ENCODE measurements at regions not wholly inside any gene's neighbourhood (a gene's known extent, or its start where the extent isn't known, plus 50 kb on each side); places are given as distances from the start of the nearest gene placed in this dataset.

GRCh38 chr12:22924391-22924790 lies 299.4 kb downstream of the ETNK1 start:
- H3K9me3 ChIP-seq (ENCODE audit: control insufficient read depth in 3 of 3, low read length in 3 of 3): no peaks in the 10 kb centered on the region
- H3K27me3 ChIP-seq (ENCODE audit: control insufficient read depth in 3 of 3, insufficient read depth in 3 of 3, low read length in 3 of 3): no peaks in the 10 kb centered on the region
- no peak overlapping the region for H3K27ac ChIP-seq (ENCODE audit: low read depth, low read length)
- H3K9ac ChIP-seq (ENCODE audit: low read depth in 1 of 3, low read length in 3 of 3): no peak overlapping the region
- no peaks in the 10 kb centered on the region for H3K4me1 ChIP-seq (ENCODE audit: control insufficient read depth in 3 of 3, insufficient read depth in 3 of 3, low read length in 3 of 3)
- no peaks in the 10 kb centered on the region for H3K36me3 ChIP-seq (ENCODE audit: control insufficient read depth in 3 of 3, insufficient read depth in 3 of 3, low read length in 3 of 3)
- H3K4me3 ChIP-seq (ENCODE audit: low read length in 3 of 3): no peak overlapping the region

DNA sequence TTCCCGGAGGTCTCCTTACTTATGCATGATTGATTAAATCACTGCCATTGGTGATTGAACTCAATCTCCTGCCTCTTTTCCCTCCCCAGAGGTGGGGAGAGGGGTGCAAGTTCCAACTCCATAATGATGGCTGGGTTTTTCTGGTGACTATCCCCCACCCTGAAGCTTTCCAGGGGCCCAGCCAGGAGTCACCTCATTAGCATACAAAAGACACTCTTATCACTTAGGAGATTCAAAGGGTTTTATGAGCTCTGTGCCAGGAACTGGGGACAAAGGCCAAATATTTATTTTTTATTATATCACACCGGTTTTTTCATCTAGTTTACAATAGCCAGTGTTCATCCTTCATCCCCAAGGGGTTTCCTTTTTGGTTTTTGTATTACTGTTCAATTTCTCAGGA lies 300.7 kb downstream of the ETNK1 start:
- H3K9ac ChIP-seq (ENCODE audit: low read depth in 1 of 3, low read length in 3 of 3): no peak overlapping the region
- H3K9me3 ChIP-seq (ENCODE audit: control insufficient read depth in 3 of 3, low read length in 3 of 3): no peaks in the 10 kb centered on the region
- H3K4me1 ChIP-seq (ENCODE audit: control insufficient read depth in 3 of 3, insufficient read depth in 3 of 3, low read length in 3 of 3): no peaks in the 10 kb centered on the region
- H3K27ac ChIP-seq (ENCODE audit: low read depth, low read length): no peak overlapping the region
- H3K27me3 ChIP-seq (ENCODE audit: control insufficient read depth in 3 of 3, insufficient read depth in 3 of 3, low read length in 3 of 3): no peaks in the 10 kb centered on the region
- no peaks in the 10 kb centered on the region for H3K36me3 ChIP-seq (ENCODE audit: control insufficient read depth in 3 of 3, insufficient read depth in 3 of 3, low read length in 3 of 3)
- H3K4me3 ChIP-seq (ENCODE audit: low read length in 3 of 3): no peak overlapping the region

DNA sequence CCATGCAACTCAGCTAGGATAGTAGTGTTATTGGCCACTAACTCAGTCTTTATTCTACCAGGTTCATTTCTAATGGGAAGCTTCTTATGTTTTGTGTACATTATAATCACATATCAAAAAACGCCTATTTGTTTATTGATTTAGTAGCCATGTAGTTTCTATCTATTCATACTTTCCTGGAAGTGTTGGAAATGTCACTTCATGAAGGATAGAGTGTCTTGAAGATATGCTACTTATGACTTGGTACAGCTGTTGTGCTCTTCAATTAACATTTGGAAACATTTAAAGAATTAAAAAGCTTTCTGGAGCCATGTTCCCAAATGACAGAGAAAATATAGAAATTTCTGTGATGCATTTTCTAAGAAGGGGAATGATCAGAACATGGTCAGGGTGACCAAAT lies 307.5 kb downstream of the ETNK1 start:
- Histone ChIP-seq H3K27ac (ENCODE audit: low read depth, low read length) (no peak overlapping the region), H3K9me3 (ENCODE audit: control insufficient read depth in 3 of 3, low read length in 3 of 3) (no peaks in the 10 kb centered on the region), H3K36me3 (ENCODE audit: control insufficient read depth in 3 of 3, insufficient read depth in 3 of 3, low read length in 3 of 3) (no peaks in the 10 kb centered on the region), H3K4me3 (ENCODE audit: low read length in 3 of 3) (no peak overlapping the region), H3K27me3 (ENCODE audit: control insufficient read depth in 3 of 3, insufficient read depth in 3 of 3, low read length in 3 of 3) (no peaks in the 10 kb centered on the region), H3K9ac (ENCODE audit: low read depth in 1 of 3, low read length in 3 of 3) (no peak overlapping the region), H3K4me1 (ENCODE audit: control insufficient read depth in 3 of 3, insufficient read depth in 3 of 3, low read length in 3 of 3) (no peaks in the 10 kb centered on the region)

DNA sequence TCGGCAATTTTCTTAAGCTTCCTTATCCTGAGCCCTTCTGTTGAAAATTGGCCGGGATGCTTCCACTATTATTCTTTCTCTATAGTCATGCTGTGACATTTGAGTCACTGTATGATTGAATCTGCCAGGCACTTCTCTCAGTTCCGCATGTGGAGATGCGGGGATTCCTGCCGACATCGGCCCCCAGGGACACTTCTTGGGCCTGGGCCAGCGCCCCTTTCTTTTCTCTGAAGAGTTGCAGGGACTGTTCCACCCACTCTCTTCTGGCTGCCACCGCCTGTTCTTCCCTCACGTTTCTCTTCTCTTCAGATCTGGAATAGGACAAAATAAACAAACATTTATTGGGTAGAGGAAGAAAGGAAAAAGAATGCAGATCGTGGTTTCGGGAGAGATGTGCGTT lies 310.1 kb downstream of the ETNK1 start:
- H3K4me1 ChIP-seq (ENCODE audit: control insufficient read depth in 3 of 3, insufficient read depth in 3 of 3, low read length in 3 of 3): no peaks in the 10 kb centered on the region
- H3K27me3 ChIP-seq (ENCODE audit: control insufficient read depth in 3 of 3, insufficient read depth in 3 of 3, low read length in 3 of 3): no peaks in the 10 kb centered on the region
- no peak overlapping the region for H3K9ac ChIP-seq (ENCODE audit: low read depth in 1 of 3, low read length in 3 of 3)
- no peaks in the 10 kb centered on the region for H3K36me3 ChIP-seq (ENCODE audit: control insufficient read depth in 3 of 3, insufficient read depth in 3 of 3, low read length in 3 of 3)
- no peaks in the 10 kb centered on the region for H3K9me3 ChIP-seq (ENCODE audit: control insufficient read depth in 3 of 3, low read length in 3 of 3)
- peak overlapping the region in 1 of 3 donors; percentile 21 for H3K4me3 ChIP-seq (ENCODE audit: low read length in 3 of 3)
- no peak overlapping the region for H3K27ac ChIP-seq (ENCODE audit: low read depth, low read length)

GRCh38 chr12:22935501-22935900 lies 310.5 kb downstream of the ETNK1 start:
- Histone ChIP-seq H3K4me3 (ENCODE audit: low read length in 3 of 3) (peak overlapping the region in 1 of 3 donors; percentile 21), H3K36me3 (ENCODE audit: control insufficient read depth in 3 of 3, insufficient read depth in 3 of 3, low read length in 3 of 3) (no peaks in the 10 kb centered on the region), H3K27me3 (ENCODE audit: control insufficient read depth in 3 of 3, insufficient read depth in 3 of 3, low read length in 3 of 3) (no peaks in the 10 kb centered on the region), H3K9me3 (ENCODE audit: control insufficient read depth in 3 of 3, low read length in 3 of 3) (no peaks in the 10 kb centered on the region), H3K27ac (ENCODE audit: low read depth, low read length) (no peak overlapping the region), H3K4me1 (ENCODE audit: control insufficient read depth in 3 of 3, insufficient read depth in 3 of 3, low read length in 3 of 3) (no peaks in the 10 kb centered on the region), H3K9ac (ENCODE audit: low read depth in 1 of 3, low read length in 3 of 3) (no peak overlapping the region)

GRCh38 chr12:22938323-22938722 lies 313.4 kb downstream of the ETNK1 start:
- no peaks in the 10 kb centered on the region for H3K9me3 ChIP-seq (ENCODE audit: control insufficient read depth in 3 of 3, low read length in 3 of 3)
- H3K27me3 ChIP-seq (ENCODE audit: control insufficient read depth in 3 of 3, insufficient read depth in 3 of 3, low read length in 3 of 3): no peaks in the 10 kb centered on the region
- no peak overlapping the region for H3K4me3 ChIP-seq (ENCODE audit: low read length in 3 of 3)
- no peak overlapping the region for H3K9ac ChIP-seq (ENCODE audit: low read depth in 1 of 3, low read length in 3 of 3)
- H3K4me1 ChIP-seq (ENCODE audit: control insufficient read depth in 3 of 3, insufficient read depth in 3 of 3, low read length in 3 of 3): no peaks in the 10 kb centered on the region
- no peak overlapping the region for H3K27ac ChIP-seq (ENCODE audit: low read depth, low read length)
- no peaks in the 10 kb centered on the region for H3K36me3 ChIP-seq (ENCODE audit: control insufficient read depth in 3 of 3, insufficient read depth in 3 of 3, low read length in 3 of 3)

- no peaks in the 10 kb centered on the region for H3K4me1 ChIP-seq (ENCODE audit: control insufficient read depth in 3 of 3, insufficient read depth in 3 of 3, low read length in 3 of 3)
- no peaks in the 10 kb centered on the region for H3K27me3 ChIP-seq (ENCODE audit: control insufficient read depth in 3 of 3, insufficient read depth in 3 of 3, low read length in 3 of 3)
- H3K9me3 ChIP-seq (ENCODE audit: control insufficient read depth in 3 of 3, low read length in 3 of 3): no peaks in the 10 kb centered on the region
- no peak overlapping the region for H3K9ac ChIP-seq (ENCODE audit: low read depth in 1 of 3, low read length in 3 of 3)
- no peak overlapping the region for H3K27ac ChIP-seq (ENCODE audit: low read depth, low read length)
- no peaks in the 10 kb centered on the region for H3K36me3 ChIP-seq (ENCODE audit: control insufficient read depth in 3 of 3, insufficient read depth in 3 of 3, low read length in 3 of 3)
- H3K4me3 ChIP-seq (ENCODE audit: low read length in 3 of 3): no peak overlapping the region
Observed at GRCh38 chr12:22951206-22951605, 326.2 kb downstream of the ETNK1 start.

GRCh38 chr12:22956690-22957089 lies 331.7 kb downstream of the ETNK1 start:
- no peak overlapping the region for H3K4me3 ChIP-seq (ENCODE audit: low read length in 3 of 3)
- H3K36me3 ChIP-seq (ENCODE audit: control insufficient read depth in 3 of 3, insufficient read depth in 3 of 3, low read length in 3 of 3): no peaks in the 10 kb centered on the region
- no peak overlapping the region for H3K9ac ChIP-seq (ENCODE audit: low read depth in 1 of 3, low read length in 3 of 3)
- no peaks in the 10 kb centered on the region for H3K4me1 ChIP-seq (ENCODE audit: control insufficient read depth in 3 of 3, insufficient read depth in 3 of 3, low read length in 3 of 3)
- H3K9me3 ChIP-seq (ENCODE audit: control insufficient read depth in 3 of 3, low read length in 3 of 3): no peaks in the 10 kb centered on the region
- H3K27me3 ChIP-seq (ENCODE audit: control insufficient read depth in 3 of 3, insufficient read depth in 3 of 3, low read length in 3 of 3): no peaks in the 10 kb centered on the region
- H3K27ac ChIP-seq (ENCODE audit: low read depth, low read length): no peak overlapping the region

GRCh38 chr12:22967171-22967570 lies 342.2 kb downstream of the ETNK1 start:
- Histone ChIP-seq H3K9me3 (ENCODE audit: control insufficient read depth in 3 of 3, low read length in 3 of 3) (no peaks in the 10 kb centered on the region), H3K36me3 (ENCODE audit: control insufficient read depth in 3 of 3, insufficient read depth in 3 of 3, low read length in 3 of 3) (no peaks in the 10 kb centered on the region), H3K27me3 (ENCODE audit: control insufficient read depth in 3 of 3, insufficient read depth in 3 of 3, low read length in 3 of 3) (peaks cover 0 to 2% (median 0%) of the 10 kb centered on the region in 3 donors), H3K4me3 (ENCODE audit: low read length in 3 of 3) (no peak overlapping the region), H3K4me1 (ENCODE audit: control insufficient read depth in 3 of 3, insufficient read depth in 3 of 3, low read length in 3 of 3) (no peaks in the 10 kb centered on the region), H3K9ac (ENCODE audit: low read depth in 1 of 3, low read length in 3 of 3) (no peak overlapping the region), H3K27ac (ENCODE audit: low read depth, low read length) (no peak overlapping the region)

DNA sequence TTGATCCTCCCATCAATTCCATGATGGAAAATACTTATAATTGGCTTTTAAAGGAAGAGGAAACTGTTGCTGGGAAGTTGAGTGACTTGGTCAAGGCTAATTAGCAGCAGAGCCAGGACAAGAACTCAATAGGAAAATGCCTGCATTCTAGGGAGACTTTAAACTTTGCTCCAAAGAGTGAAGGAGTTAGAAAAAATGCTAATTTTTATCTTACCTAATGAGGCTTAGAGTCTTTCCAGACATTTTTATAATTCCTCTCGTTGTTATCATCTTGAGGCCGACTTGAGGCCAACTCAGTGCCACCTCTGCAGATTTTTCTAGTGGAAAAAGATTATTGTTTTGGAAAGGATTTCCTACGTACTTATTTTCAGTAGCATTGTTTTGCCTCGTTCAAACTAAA lies 344.6 kb downstream of the ETNK1 start:
- Histone ChIP-seq H3K4me3 (ENCODE audit: low read length in 3 of 3) (no peak overlapping the region), H3K4me1 (ENCODE audit: control insufficient read depth in 3 of 3, insufficient read depth in 3 of 3, low read length in 3 of 3) (no peaks in the 10 kb centered on the region), H3K27ac (ENCODE audit: low read depth, low read length) (no peak overlapping the region), H3K9me3 (ENCODE audit: control insufficient read depth in 3 of 3, low read length in 3 of 3) (no peaks in the 10 kb centered on the region), H3K27me3 (ENCODE audit: control insufficient read depth in 3 of 3, insufficient read depth in 3 of 3, low read length in 3 of 3) (peaks cover 0 to 2% (median 0%) of the 10 kb centered on the region in 3 donors), H3K36me3 (ENCODE audit: control insufficient read depth in 3 of 3, insufficient read depth in 3 of 3, low read length in 3 of 3) (no peaks in the 10 kb centered on the region), H3K9ac (ENCODE audit: low read depth in 1 of 3, low read length in 3 of 3) (no peak overlapping the region)

DNA sequence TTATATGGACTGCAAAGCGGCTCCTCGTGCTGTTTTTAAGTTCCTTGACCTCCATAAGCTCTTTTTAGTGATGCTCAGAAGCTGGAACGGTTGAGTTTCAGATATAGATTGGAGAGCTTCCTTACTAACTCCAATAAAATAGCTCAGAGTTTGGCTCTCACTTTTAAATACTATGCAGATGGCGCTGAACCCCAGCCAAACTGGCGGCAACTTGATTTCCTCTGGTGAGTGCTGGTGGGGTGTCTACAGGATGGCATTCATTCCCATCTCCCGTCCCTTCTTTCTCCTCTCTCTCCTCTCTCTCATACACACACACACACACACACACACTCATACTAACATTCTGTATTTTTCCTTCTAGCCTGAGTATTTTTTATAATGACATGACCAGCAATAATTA lies 346.3 kb downstream of the ETNK1 start:
- Histone ChIP-seq H3K9ac (ENCODE audit: low read depth in 1 of 3, low read length in 3 of 3) (no peak overlapping the region), H3K4me3 (ENCODE audit: low read length in 3 of 3) (no peak overlapping the region), H3K4me1 (ENCODE audit: control insufficient read depth in 3 of 3, insufficient read depth in 3 of 3, low read length in 3 of 3) (no peaks in the 10 kb centered on the region), H3K27ac (ENCODE audit: low read depth, low read length) (no peak overlapping the region), H3K9me3 (ENCODE audit: control insufficient read depth in 3 of 3, low read length in 3 of 3) (no peaks in the 10 kb centered on the region), H3K36me3 (ENCODE audit: control insufficient read depth in 3 of 3, insufficient read depth in 3 of 3, low read length in 3 of 3) (no peaks in the 10 kb centered on the region), H3K27me3 (ENCODE audit: control insufficient read depth in 3 of 3, insufficient read depth in 3 of 3, low read length in 3 of 3) (no peaks in the 10 kb centered on the region)
